GM23338 (cell line): ENCODE measurements at regions not wholly inside any gene's neighbourhood (a gene's known extent, or its start where the extent isn't known, plus 50 kb on each side); places are given as distances from the start of the nearest gene placed in this dataset.

Experiments
- ATAC-seq: fragments of 200-7000 bp; cut with Tn5 transposase; 3 replicates; pipeline ENCODE4 v1.9.1; 2020
- DNase-seq: peaks from one replicate; pipeline ENCODE4 v3.0.0-alpha.2; 2015; ENCODE audit warnings: low spot score
- H2AFZ ChIP-seq: fragments of 200-600 bp; sonication (generic); 2 replicates; pipeline ENCODE4 v1.8.0; 2016; ENCODE audit warnings: antibody characterized with exemption, mild to moderate bottlenecking, moderate library complexity
- H3F3A ChIP-seq: fragments of 200-600 bp; sonication (generic); replicated peaks from 2 replicates; pipeline ENCODE4 v1.8.0; 2017; ENCODE audit warnings: antibody characterized with exemption, mixed run types, low read depth
- H3K27ac ChIP-seq: fragments of 200-600 bp; sonication (generic); 2 replicates; pipeline ENCODE4 v1.6.1; 2016; ENCODE audit warnings: low read depth
- H3K27me3 ChIP-seq: fragments of 200-600 bp; sonication (generic); 2 replicates; pipeline ENCODE4 v1.8.0; 2016; ENCODE audit warnings: mild to moderate bottlenecking, mixed run types, moderate library complexity; ENCODE audit not compliant: insufficient read depth
- H3K36me3 ChIP-seq: fragments of 200-600 bp; sonication (generic); 2 replicates; pipeline ENCODE4 v1.8.0; 2016; ENCODE audit warnings: mild to moderate bottlenecking; ENCODE audit not compliant: insufficient read depth
- H3K4me1 ChIP-seq: fragments of 200-600 bp; sonication (generic); 2 replicates; pipeline ENCODE4 v1.8.0; 2016; ENCODE audit warnings: mild to moderate bottlenecking, moderate library complexity; ENCODE audit not compliant: insufficient read depth
- H3K4me2 ChIP-seq: fragments of 200-600 bp; sonication (generic); 2 replicates; pipeline ENCODE4 v1.7.1; 2017; ENCODE audit warnings: mixed run types
- H3K4me3 ChIP-seq: fragments of 200-600 bp; sonication (generic); 2 replicates; pipeline ENCODE4 v1.6.1; 2016; ENCODE audit warnings: mixed run types
- H3K79me2 ChIP-seq: fragments of 200-600 bp; sonication (generic); replicated peaks from 2 replicates; pipeline ENCODE4 v1.8.0; 2017; ENCODE audit warnings: mild to moderate bottlenecking; ENCODE audit not compliant: insufficient read depth
- H3K9me2 ChIP-seq: fragments of 200-600 bp; sonication (generic); 2 replicates; pipeline ENCODE4 v1.8.0; 2017; ENCODE audit not compliant: insufficient read depth
- H4K20me1 ChIP-seq: fragments of 200-600 bp; sonication (generic); replicated peaks from 2 replicates; pipeline ENCODE4 v1.8.0; 2017; ENCODE audit warnings: mild to moderate bottlenecking; ENCODE audit not compliant: insufficient read depth
- H3K27ac Mint-ChIP-seq: 2 replicates; pipeline ENCODE4 v1.8.0; 2020; ENCODE audit warnings: inconsistent platforms, mild to moderate bottlenecking, moderate library complexity, mixed read lengths
- H3K27me3 Mint-ChIP-seq: 3 replicates; pipeline ENCODE4 v1.8.0; 2022; ENCODE audit warnings: low read depth, mild to moderate bottlenecking, moderate library complexity, mixed read lengths, inconsistent platforms; ENCODE audit not compliant: insufficient read depth, poor library complexity
- H3K36me3 Mint-ChIP-seq: 3 replicates; pipeline ENCODE4 v1.8.0; 2021; ENCODE audit warnings: low read depth, mild to moderate bottlenecking, inconsistent platforms, moderate library complexity, mixed read lengths
- H3K4me1 Mint-ChIP-seq: 3 replicates; pipeline ENCODE4 v1.8.0; 2020; ENCODE audit warnings: mild to moderate bottlenecking, inconsistent platforms, mixed read lengths
- H3K4me3 Mint-ChIP-seq: 3 replicates; pipeline ENCODE4 v1.8.0; 2021; ENCODE audit warnings: moderate library complexity, mild to moderate bottlenecking, inconsistent platforms, mixed read lengths
- H3K9me3 Mint-ChIP-seq: 3 replicates; pipeline ENCODE4 v1.8.0; 2020; ENCODE audit warnings: moderate library complexity, mild to moderate bottlenecking, inconsistent platforms, mixed read lengths
- CTCF ChIP-seq, 2 experiments: fragments of 200-600 bp in 1 of 2; sonication (generic) in 1 of 2; conservative IDR thresholded peaks; 2 replicates each; pipeline versions ENCODE4 v1.5.1 to v1.6.1; 2016 to 2017; ENCODE audit warnings: antibody characterized with exemption in 2 of 2, low read depth in 2 of 2, mild to moderate bottlenecking in 2 of 2, moderate library complexity in 1 of 2
- EZH2 ChIP-seq: fragments of 200-600 bp; sonication (generic); IDR thresholded peaks from one replicate; pipeline ENCODE4 v1.8.0; 2017; ENCODE audit warnings: antibody characterized with exemption, mild to moderate bottlenecking, low read depth; ENCODE audit not compliant: unreplicated experiment
- POLR2AphosphoS5 ChIP-seq: IDR thresholded peaks from 2 replicates; pipeline ENCODE4 v1.6.1; 2016; ENCODE audit warnings: antibody characterized with exemption, low read depth
- REST ChIP-seq: IDR thresholded peaks from one replicate; pipeline ENCODE4 v1.6.1; 2018; ENCODE audit warnings: antibody characterized with exemption; ENCODE audit not compliant: unreplicated experiment
- STAT1 ChIP-seq: IDR thresholded peaks from one replicate; pipeline ENCODE4 v1.6.1; 2016; ENCODE audit warnings: antibody characterized with exemption; ENCODE audit not compliant: unreplicated experiment
- ZNF114 ChIP-seq: fragments of 250-450 bp; sonication (Bioruptor Pico); IDR thresholded peaks from 2 replicates; pipeline ENCODE4 v1.5.0; 2020; ENCODE audit warnings: mild to moderate bottlenecking, moderate library complexity
- ZNF331 ChIP-seq: fragments of 250-450 bp; sonication (Bioruptor Pico); IDR thresholded peaks from 2 replicates; pipeline ENCODE4 v1.5.0; 2020; ENCODE audit warnings: low read depth, mild to moderate bottlenecking, moderate library complexity
- ZNF462 ChIP-seq: fragments of 250-450 bp; sonication (Bioruptor Pico); IDR thresholded peaks from 2 replicates; pipeline ENCODE4 v1.5.0; 2020; ENCODE audit warnings: mild to moderate bottlenecking, moderate library complexity
- TF ChIP-seq, protein P1 (sequence below): IDR thresholded peaks from 2 replicates; pipeline ENCODE4 v1.6.1; 2016; ENCODE audit warnings: antibody characterized with exemption

DNA sequence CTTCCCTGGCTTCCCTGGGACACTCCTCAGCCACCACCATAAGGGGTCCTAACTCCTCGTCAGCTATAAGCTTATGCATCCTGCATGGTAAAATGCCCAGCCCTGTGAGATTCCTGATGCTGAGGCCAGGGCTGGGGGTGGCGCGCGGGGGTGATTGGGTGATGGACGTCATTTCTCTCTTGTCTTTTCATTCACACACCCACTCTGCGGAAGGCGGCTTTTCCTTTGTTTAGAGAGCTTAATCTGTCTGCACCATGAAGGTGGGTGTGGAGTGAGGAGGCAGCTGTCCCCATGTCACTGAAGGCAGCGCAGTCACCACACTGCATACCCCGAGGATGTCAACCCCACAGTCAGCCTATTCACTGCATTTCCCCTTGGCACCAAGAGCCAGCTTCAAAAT lies 110.0 kb upstream of the NSMCE3 start:
- no peak overlapping the region for H3K4me2 ChIP-seq
- H3K27me3 ChIP-seq = no peaks in the 10 kb centered on the region
- H3K4me3 ChIP-seq = no peak overlapping the region
- H3K36me3 ChIP-seq = no peaks in the 10 kb centered on the region
- H3K36me3 Mint-ChIP-seq = no peaks in the 10 kb centered on the region
- H3K79me2 ChIP-seq = no peaks in the 10 kb centered on the region
- no peaks in the 10 kb centered on the region for H3K9me3 Mint-ChIP-seq
- H3F3A ChIP-seq = no peaks in the 10 kb centered on the region
- H3K4me1 Mint-ChIP-seq = peaks cover 20% of the 10 kb centered on the region
- H2AFZ ChIP-seq = no peak overlapping the region
- H3K27ac ChIP-seq = no peak overlapping the region
- no peak overlapping the region for H3K4me3 Mint-ChIP-seq
- DNase-seq = no peak
- H3K27ac Mint-ChIP-seq = no peak overlapping the region
- peaks cover 7% of the 10 kb centered on the region; the same call in 1 of the 2 replicates for H3K4me1 ChIP-seq
- peaks cover 8% of the 10 kb centered on the region for H3K27me3 Mint-ChIP-seq
- no peaks in the 10 kb centered on the region; the same call in 1 of the 2 replicates for H4K20me1 ChIP-seq
- ATAC-seq = no peak
- TF ChIP-seq POLR2AphosphoS5 (no peak), STAT1 (no peak), REST (no peak), ZNF462 (CRISPR knock-in tag) (no peak), EZH2 (no peak), CTCF (conservative IDR thresholded peaks at IDR 0.05; ENCODE audit: low read depth in 2 of 2) (no peak), ZNF331 (CRISPR knock-in tag) (no peak), ZNF114 (no peak)
- TF ChIP-seq, protein P1, sequence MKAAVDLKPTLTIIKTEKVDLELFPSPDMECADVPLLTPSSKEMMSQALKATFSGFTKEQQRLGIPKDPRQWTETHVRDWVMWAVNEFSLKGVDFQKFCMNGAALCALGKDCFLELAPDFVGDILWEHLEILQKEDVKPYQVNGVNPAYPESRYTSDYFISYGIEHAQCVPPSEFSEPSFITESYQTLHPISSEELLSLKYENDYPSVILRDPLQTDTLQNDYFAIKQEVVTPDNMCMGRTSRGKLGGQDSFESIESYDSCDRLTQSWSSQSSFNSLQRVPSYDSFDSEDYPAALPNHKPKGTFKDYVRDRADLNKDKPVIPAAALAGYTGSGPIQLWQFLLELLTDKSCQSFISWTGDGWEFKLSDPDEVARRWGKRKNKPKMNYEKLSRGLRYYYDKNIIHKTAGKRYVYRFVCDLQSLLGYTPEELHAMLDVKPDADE = no peak
- no peaks in the 10 kb centered on the region for H3K9me2 ChIP-seq
